ENCODE measurements at regions not wholly inside any gene's neighbourhood (a gene's known extent, or its start where the extent isn't known, plus 50 kb on each side); places are given as distances from the start of the nearest gene placed in this dataset.

DNA sequence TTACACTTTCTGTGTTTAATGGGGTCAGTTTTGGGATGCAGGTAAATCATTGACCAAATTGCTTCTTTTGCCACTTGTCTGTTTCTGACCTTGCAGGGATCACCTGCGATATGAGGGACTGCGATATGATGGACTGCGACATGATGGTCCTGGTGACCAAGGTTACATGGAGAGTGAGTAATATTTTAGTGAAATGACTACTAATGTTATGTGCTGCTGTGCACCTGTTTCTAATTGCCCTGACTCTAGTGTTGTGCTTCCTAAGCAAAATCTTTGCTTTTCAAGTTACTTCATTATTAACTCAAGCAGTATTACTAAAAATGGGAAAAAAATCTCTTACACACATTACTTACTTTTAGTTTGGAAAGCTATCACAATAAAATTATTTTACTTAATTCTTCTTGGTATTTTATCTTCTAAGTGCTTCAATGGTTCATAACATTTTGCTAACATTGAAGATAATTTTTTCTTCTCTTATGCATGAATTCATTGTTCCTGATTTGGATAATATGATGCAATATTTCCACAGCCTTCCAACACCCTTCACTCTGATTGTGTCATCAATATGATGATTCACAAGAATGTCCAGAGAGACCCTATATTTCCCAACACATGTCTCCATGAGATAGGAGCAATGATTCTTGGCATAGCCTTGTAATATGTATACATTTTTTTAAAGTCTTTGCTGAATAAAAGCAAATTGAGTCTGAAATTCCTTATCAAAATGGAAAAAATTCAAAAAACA is 306.2 kb upstream of the AKR1E2 start:
- Histone ChIP-seq H3K36me3 (ENCODE audit: control insufficient read depth, insufficient read depth, low read length) (no peaks in the 10 kb centered on the region), H3K4me3 (ENCODE audit: low read depth, low read length) (no peak overlapping the region), H3K27ac (ENCODE audit: low read depth, low read length) (no peak overlapping the region), H3K9me3 (ENCODE audit: control insufficient read depth, insufficient read depth, low read length) (no peaks in the 10 kb centered on the region), H3K27me3 (ENCODE audit: control insufficient read depth, insufficient read depth, low read length) (no peaks in the 10 kb centered on the region), H3K4me1 (ENCODE audit: control insufficient read depth, insufficient read depth, low read length) (no peaks in the 10 kb centered on the region)
- no peak for DNase-seq (ENCODE audit: low read depth in 4 of 6, low spot score in 6 of 6)
- WGBS (ENCODE audit: insufficient coverage), result 79% methylated on average over 3 of the region's 3 CpGs

DNA sequence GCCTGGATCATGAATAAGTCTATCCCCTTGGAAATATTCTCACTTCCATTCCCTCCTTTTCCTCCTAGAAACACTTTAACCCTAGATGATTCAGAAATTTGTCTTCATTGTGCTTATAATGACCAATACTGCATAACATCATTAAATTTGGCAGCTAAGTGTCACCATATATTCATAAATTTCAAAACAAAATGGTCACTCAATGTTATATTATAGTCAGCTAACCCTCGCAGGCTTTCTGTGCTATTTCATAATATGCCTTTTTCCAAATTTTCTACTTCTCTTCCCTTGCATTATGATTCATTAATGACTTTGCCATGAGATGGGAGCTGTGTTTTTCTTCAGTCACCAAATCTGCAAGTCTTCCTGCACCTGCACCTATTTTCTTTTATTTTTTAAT is 308.3 kb upstream of the AKR1E2 start:
- no peak overlapping the region for H3K4me3 ChIP-seq (ENCODE audit: low read depth, low read length)
- no peaks in the 10 kb centered on the region for H3K27me3 ChIP-seq (ENCODE audit: control insufficient read depth, insufficient read depth, low read length)
- H3K27ac ChIP-seq (ENCODE audit: low read depth, low read length), result no peak overlapping the region
- WGBS (ENCODE audit: insufficient coverage), result no CpG with 5 or more reads among the region's 1 CpG
- no peak for DNase-seq (ENCODE audit: low read depth in 4 of 6, low spot score in 6 of 6)
- no peaks in the 10 kb centered on the region for H3K4me1 ChIP-seq (ENCODE audit: control insufficient read depth, insufficient read depth, low read length)
- no peaks in the 10 kb centered on the region for H3K36me3 ChIP-seq (ENCODE audit: control insufficient read depth, insufficient read depth, low read length)
- H3K9me3 ChIP-seq (ENCODE audit: control insufficient read depth, insufficient read depth, low read length), result no peaks in the 10 kb centered on the region

DNA sequence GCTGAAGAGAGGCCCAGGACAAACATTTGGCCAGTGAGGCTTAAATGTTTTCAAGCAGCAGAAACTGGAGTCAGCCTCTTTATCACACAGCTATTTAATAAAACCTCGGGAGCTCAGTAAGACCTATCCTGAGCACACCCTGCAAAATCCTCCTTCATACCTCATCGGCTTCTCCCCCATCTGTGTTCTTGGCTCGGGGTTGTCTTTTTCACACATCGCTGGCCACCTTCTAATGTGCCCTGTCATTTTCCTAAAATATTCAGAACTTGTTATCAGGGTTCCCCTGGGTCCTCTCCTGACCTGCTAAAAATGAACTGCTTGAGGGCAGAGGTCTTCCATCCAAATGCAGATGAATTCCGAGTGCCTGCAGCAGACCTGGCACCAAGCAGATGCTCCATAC is 310.3 kb upstream of the AKR1E2 start:
- DNase-seq (ENCODE audit: low read depth in 4 of 6, low spot score in 6 of 6), result peak in 1 of 6 donors; percentile 32
- Histone ChIP-seq H3K9me3 (ENCODE audit: control insufficient read depth, insufficient read depth, low read length) (no peaks in the 10 kb centered on the region), H3K4me3 (ENCODE audit: low read depth, low read length) (no peak overlapping the region), H3K27ac (ENCODE audit: low read depth, low read length) (no peak overlapping the region), H3K36me3 (ENCODE audit: control insufficient read depth, insufficient read depth, low read length) (no peaks in the 10 kb centered on the region), H3K27me3 (ENCODE audit: control insufficient read depth, insufficient read depth, low read length) (no peaks in the 10 kb centered on the region), H3K4me1 (ENCODE audit: control insufficient read depth, insufficient read depth, low read length) (no peaks in the 10 kb centered on the region)
- WGBS (ENCODE audit: insufficient coverage), result 74% methylated on average over 5 of the region's 5 CpGs

DNA sequence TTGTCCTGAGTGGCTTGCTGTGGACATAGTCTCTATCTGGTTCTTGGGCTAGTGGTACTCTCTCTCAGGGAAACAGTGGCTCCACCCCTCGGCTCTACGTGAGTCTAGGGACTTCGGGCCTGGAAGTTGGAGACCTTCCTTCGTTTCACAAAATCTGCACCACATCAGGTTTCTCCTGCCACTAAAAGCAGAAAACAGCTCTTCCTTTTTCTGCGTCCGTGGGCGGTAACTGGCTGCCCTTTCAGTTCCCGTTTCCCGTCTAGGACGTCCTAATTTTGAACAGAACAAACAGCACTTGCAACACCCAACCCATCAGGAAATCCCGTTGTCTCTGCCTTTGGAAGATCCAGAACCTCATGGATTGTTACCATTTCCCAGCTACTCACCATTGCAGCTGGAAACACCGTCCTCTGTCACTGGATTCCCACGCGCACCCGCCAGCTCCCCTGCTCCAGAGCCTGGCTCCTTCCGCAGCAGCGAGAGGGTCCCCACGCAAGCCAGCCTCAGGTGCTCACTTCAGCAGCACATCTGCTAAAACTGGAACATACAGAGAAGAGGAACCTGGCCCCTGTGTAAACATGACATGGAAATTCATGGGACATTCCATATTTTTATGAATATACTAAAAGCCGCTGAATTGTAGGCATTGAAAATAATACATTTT is 311.4 kb upstream of the AKR1E2 start:
- DNase-seq (ENCODE audit: low read depth in 4 of 6, low spot score in 6 of 6), result no peak
- WGBS (ENCODE audit: insufficient coverage), result 90% methylated on average over 16 of the region's 19 CpGs
- H3K36me3 ChIP-seq (ENCODE audit: control insufficient read depth, insufficient read depth, low read length), result no peaks in the 10 kb centered on the region
- H3K27ac ChIP-seq (ENCODE audit: low read depth, low read length), result no peak overlapping the region
- H3K4me1 ChIP-seq (ENCODE audit: control insufficient read depth, insufficient read depth, low read length), result no peaks in the 10 kb centered on the region
- no peaks in the 10 kb centered on the region for H3K9me3 ChIP-seq (ENCODE audit: control insufficient read depth, insufficient read depth, low read length)
- no peak overlapping the region for H3K4me3 ChIP-seq (ENCODE audit: low read depth, low read length)
- H3K27me3 ChIP-seq (ENCODE audit: control insufficient read depth, insufficient read depth, low read length), result no peaks in the 10 kb centered on the region

DNA sequence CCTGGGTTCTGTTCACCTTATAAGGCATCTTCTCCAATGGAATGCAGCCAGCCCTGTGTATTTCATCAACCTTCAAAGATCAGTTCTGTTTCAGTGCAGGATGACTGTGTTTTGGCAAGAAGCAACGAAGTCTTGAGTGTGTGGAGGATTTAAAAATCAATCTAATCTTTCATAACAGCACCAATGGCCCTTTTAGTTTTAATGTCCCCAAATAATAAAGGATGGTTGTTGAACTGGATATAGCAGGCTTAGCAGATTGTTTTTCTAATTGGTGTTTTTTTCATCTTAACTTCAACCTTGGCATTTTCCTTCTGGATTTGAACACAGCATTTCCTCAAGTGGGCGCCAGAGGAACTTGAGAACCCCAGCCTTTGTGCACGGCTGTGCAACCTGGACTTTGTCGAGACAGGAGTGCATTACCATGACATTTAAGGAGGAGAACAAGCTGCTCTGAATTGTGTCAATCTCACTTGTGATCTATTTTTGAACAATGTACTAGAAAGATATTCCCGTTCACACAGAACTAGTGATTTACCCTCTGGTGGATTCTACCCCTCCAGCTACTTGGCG is 313.3 kb upstream of the AKR1E2 start:
- H3K4me3 ChIP-seq (ENCODE audit: low read depth, low read length), result no peak overlapping the region
- H3K4me1 ChIP-seq (ENCODE audit: control insufficient read depth, insufficient read depth, low read length), result no peaks in the 10 kb centered on the region
- H3K27me3 ChIP-seq (ENCODE audit: control insufficient read depth, insufficient read depth, low read length), result no peaks in the 10 kb centered on the region
- no peaks in the 10 kb centered on the region for H3K9me3 ChIP-seq (ENCODE audit: control insufficient read depth, insufficient read depth, low read length)
- H3K27ac ChIP-seq (ENCODE audit: low read depth, low read length), result no peak overlapping the region
- no peaks in the 10 kb centered on the region for H3K36me3 ChIP-seq (ENCODE audit: control insufficient read depth, insufficient read depth, low read length)
- 62% methylated on average over 3 of the region's 6 CpGs for WGBS (ENCODE audit: insufficient coverage)
- peak in 2 of 6 donors; percentile 23 to 24 for DNase-seq (ENCODE audit: low read depth in 4 of 6, low spot score in 6 of 6)

DNA sequence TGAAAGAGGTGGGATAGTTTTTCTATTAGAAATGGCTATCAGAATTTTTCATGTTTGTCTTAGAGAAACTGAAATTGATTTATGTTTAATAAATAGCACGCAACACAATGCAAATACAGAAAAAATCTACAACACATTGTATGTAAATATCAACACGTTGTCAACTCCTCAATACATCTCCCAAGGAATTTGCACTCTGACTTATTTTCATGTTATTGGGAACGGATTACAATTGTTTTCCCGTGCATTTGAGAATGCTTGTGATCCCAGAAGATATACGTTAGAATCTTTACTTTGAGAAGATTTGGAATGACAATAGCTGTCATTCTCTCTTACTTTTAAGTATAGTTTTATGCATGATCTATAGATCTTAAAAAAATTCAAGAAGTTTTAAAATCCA is 313.8 kb upstream of the AKR1E2 start:
- Histone ChIP-seq H3K4me1 (ENCODE audit: control insufficient read depth, insufficient read depth, low read length) (no peaks in the 10 kb centered on the region), H3K4me3 (ENCODE audit: low read depth, low read length) (no peak overlapping the region), H3K27me3 (ENCODE audit: control insufficient read depth, insufficient read depth, low read length) (no peaks in the 10 kb centered on the region), H3K27ac (ENCODE audit: low read depth, low read length) (peak overlapping the region; percentile 54), H3K9me3 (ENCODE audit: control insufficient read depth, insufficient read depth, low read length) (no peaks in the 10 kb centered on the region), H3K36me3 (ENCODE audit: control insufficient read depth, insufficient read depth, low read length) (no peaks in the 10 kb centered on the region)
- WGBS (ENCODE audit: insufficient coverage), result 90% methylated on average over 2 of the region's 5 CpGs
- DNase-seq (ENCODE audit: low read depth in 4 of 6, low spot score in 6 of 6), result no peak

DNA sequence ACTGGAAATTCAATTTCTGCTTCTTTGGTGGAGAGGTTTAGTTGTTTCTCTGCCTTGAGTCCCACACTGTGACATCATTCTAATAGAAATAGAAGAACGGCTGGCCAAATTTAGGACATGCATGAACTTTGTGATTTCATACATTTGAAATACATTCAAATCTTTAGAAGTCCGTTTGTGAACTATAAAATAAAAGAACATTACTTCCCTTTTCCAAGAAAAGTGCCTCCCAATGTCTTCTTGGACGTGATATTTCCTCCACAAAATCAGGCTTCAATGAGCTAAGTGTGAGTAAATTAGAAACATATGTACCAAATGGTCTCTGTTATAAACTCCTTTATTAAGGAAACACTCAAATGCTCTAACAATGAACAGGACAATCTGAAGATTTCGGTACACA is 314.5 kb upstream of the AKR1E2 start:
- DNase-seq (ENCODE audit: low read depth in 4 of 6, low spot score in 6 of 6), result no peak
- no peaks in the 10 kb centered on the region for H3K9me3 ChIP-seq (ENCODE audit: control insufficient read depth, insufficient read depth, low read length)
- H3K36me3 ChIP-seq (ENCODE audit: control insufficient read depth, insufficient read depth, low read length), result no peaks in the 10 kb centered on the region
- H3K27ac ChIP-seq (ENCODE audit: low read depth, low read length), result peak overlapping the region; percentile 54
- H3K27me3 ChIP-seq (ENCODE audit: control insufficient read depth, insufficient read depth, low read length), result no peaks in the 10 kb centered on the region
- no peaks in the 10 kb centered on the region for H3K4me1 ChIP-seq (ENCODE audit: control insufficient read depth, insufficient read depth, low read length)
- no peak overlapping the region for H3K4me3 ChIP-seq (ENCODE audit: low read depth, low read length)
- WGBS (ENCODE audit: insufficient coverage), result no CpG with 5 or more reads among the region's 4 CpGs

DNA sequence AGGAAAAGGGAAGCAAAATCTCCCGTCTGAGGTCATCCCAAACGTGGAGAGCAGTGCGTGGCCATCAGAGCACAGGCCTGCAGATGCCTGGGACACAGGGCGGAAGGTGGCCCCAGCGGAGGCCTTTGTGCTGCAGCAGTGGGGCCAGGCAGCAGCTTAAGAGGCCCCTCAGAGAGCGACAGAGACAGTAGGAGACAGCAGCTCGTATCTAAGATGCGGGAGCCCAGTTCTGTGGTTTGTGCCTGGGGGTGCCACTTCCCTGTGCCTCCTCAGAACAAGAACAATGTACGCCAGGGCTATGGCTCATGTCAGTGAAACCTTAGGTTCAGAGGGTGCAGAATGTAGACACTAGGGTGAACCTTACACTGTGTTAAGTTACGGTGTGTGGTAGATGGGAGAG is 316.6 kb upstream of the AKR1E2 start:
- DNase-seq (ENCODE audit: low read depth in 4 of 6, low spot score in 6 of 6), result no peak
- H3K27ac ChIP-seq (ENCODE audit: low read depth, low read length), result no peak overlapping the region
- H3K36me3 ChIP-seq (ENCODE audit: control insufficient read depth, insufficient read depth, low read length), result no peaks in the 10 kb centered on the region
- 96% methylated on average over 8 of the region's 10 CpGs for WGBS (ENCODE audit: insufficient coverage)
- H3K4me3 ChIP-seq (ENCODE audit: low read depth, low read length), result no peak overlapping the region
- H3K27me3 ChIP-seq (ENCODE audit: control insufficient read depth, insufficient read depth, low read length), result no peaks in the 10 kb centered on the region
- no peaks in the 10 kb centered on the region for H3K9me3 ChIP-seq (ENCODE audit: control insufficient read depth, insufficient read depth, low read length)
- H3K4me1 ChIP-seq (ENCODE audit: control insufficient read depth, insufficient read depth, low read length), result no peaks in the 10 kb centered on the region

DNA sequence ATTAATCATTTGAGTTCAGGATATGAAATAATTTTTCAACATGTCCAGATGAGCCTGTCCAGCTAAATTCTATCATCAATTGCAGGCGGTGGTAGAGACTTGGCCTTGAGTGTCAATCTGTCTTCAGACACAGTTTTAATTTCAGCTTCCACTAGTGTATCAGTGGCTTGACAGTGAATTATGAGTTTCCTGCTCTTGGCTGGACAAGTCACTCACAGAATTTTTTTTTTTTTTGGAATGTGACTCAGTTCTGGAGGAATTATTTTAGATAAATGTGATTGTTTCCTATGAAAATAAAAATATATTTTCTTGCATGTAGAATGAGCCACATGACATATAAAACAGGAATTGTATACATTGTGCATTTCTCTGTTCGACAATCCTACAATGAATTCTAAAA is 319.9 kb upstream of the AKR1E2 start:
- Histone ChIP-seq H3K36me3 (ENCODE audit: control insufficient read depth, insufficient read depth, low read length) (no peaks in the 10 kb centered on the region), H3K4me3 (ENCODE audit: low read depth, low read length) (no peak overlapping the region), H3K27me3 (ENCODE audit: control insufficient read depth, insufficient read depth, low read length) (no peaks in the 10 kb centered on the region), H3K27ac (ENCODE audit: low read depth, low read length) (no peak overlapping the region), H3K4me1 (ENCODE audit: control insufficient read depth, insufficient read depth, low read length) (no peaks in the 10 kb centered on the region), H3K9me3 (ENCODE audit: control insufficient read depth, insufficient read depth, low read length) (no peaks in the 10 kb centered on the region)
- no CpG with 5 or more reads among the region's 2 CpGs for WGBS (ENCODE audit: insufficient coverage)
- no peak for DNase-seq (ENCODE audit: low read depth in 4 of 6, low spot score in 6 of 6)

DNA sequence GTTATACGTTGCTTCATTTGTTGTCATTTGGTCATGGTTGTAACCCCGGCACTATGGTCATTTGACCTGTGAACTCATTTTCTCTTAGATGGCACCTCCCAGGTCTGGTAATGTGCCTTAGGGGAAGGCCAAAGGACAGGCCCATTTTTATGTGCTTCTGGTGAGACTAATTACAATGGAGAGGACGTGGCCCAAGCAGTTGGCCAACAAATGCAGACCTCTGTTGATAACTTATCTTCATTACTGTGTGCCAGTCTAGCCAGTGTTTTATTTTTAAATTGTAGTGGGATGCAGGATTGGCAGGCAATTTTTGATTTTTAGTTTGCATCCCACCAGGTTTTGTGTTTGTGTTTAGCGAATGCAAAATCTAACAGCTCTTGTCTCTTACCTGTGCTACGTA is 321.5 kb upstream of the AKR1E2 start:
- no peaks in the 10 kb centered on the region for H3K36me3 ChIP-seq (ENCODE audit: control insufficient read depth, insufficient read depth, low read length)
- H3K9me3 ChIP-seq (ENCODE audit: control insufficient read depth, insufficient read depth, low read length), result no peaks in the 10 kb centered on the region
- H3K27me3 ChIP-seq (ENCODE audit: control insufficient read depth, insufficient read depth, low read length), result no peaks in the 10 kb centered on the region
- no peak overlapping the region for H3K4me3 ChIP-seq (ENCODE audit: low read depth, low read length)
- H3K27ac ChIP-seq (ENCODE audit: low read depth, low read length), result no peak overlapping the region
- DNase-seq (ENCODE audit: low read depth in 4 of 6, low spot score in 6 of 6), result no peak
- WGBS (ENCODE audit: insufficient coverage), result 100% methylated on average over 3 of the region's 5 CpGs
- no peaks in the 10 kb centered on the region for H3K4me1 ChIP-seq (ENCODE audit: control insufficient read depth, insufficient read depth, low read length)
